Activated CD4-positive, CD25-positive, alpha-beta regulatory T cell treated with anti-CD3 and anti-CD28 coated beads, Interleukin-2, amount 50 U/mL, for 24 hours (primary cell): ENCODE measurements at regions not wholly inside any gene's neighbourhood (a gene's known extent, or its start where the extent isn't known, plus 50 kb on each side); places are given as distances from the start of the nearest gene placed in this dataset.

Experiments
- ATAC-seq, 2 donors: fragments of 150-1000 bp; cut with Tn5 transposase; one replicate each; pipeline ENCODE4 v1.10.0; 2021; ENCODE audit warnings: mild to moderate bottlenecking in 1 of 2, moderate library complexity in 1 of 2

- no peak for ATAC-seq
Observed at GRCh38 chr9:16202914-16203728, 650.3 kb downstream of the CCDC171 start.

GRCh38 chr9:16203729-16204573 is 651.1 kb downstream of the CCDC171 start:
- ATAC-seq = no peak

- no peak for ATAC-seq
Observed at GRCh38 chr9:16205455-16205854, 652.6 kb downstream of the CCDC171 start.

- no peak for ATAC-seq
Observed at GRCh38 chr9:16206518-16206917, 653.7 kb downstream of the CCDC171 start.

DNA sequence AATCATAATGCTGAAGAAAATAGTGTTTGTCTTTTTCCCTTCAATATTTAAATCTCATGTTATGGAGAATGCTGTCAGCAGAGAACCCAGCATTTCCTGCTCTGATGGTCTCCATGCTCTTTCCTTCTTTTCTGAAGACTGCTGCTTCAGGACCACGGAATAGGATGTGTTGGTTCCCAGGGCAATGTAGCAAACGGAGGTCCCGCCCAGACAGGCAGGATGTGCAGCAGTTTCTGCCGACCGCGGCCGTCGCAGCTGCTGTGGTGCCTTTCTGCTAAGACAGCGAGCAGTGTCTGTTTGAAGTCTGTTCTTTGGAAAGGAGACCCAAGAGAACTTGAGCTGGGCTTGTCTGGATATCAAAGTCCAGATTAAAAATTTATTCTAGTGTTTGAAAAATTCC is 654.3 kb downstream of the CCDC171 start:
- no peak for ATAC-seq

GRCh38 chr9:16210440-16210839 is 657.6 kb downstream of the CCDC171 start:
- no peak for ATAC-seq

DNA sequence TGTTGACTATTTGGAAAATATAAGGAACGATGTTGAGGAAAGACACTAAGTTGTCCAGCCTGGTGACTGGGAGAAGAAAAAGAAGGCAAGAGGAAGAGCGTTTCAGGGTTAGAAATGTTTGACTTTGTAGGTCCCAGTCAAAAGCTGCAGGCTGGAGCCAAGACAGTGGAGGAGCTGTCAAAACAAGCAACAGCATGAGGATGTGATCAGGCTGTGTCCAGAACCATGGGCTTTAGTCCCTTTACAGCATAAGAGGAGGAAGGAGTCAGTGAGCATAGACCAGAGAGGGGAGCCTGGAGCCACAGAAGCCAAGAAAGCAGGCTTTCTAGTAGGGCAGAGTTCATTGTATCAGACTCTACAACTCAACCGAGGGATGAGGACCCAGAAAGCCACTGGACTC is 658.5 kb downstream of the BNC2 start:
- no peak for ATAC-seq

GRCh38 chr9:16213781-16214515 is 656.5 kb downstream of the BNC2 start:
- ATAC-seq = no peak

- no peak for ATAC-seq
Observed at GRCh38 chr9:16214677-16215352, 655.7 kb downstream of the BNC2 start.

GRCh38 chr9:16215353-16215680 is 655.2 kb downstream of the BNC2 start:
- ATAC-seq = no peak

- no peak for ATAC-seq
Observed at GRCh38 chr9:16217943-16218701, 652.3 kb downstream of the BNC2 start.

DNA sequence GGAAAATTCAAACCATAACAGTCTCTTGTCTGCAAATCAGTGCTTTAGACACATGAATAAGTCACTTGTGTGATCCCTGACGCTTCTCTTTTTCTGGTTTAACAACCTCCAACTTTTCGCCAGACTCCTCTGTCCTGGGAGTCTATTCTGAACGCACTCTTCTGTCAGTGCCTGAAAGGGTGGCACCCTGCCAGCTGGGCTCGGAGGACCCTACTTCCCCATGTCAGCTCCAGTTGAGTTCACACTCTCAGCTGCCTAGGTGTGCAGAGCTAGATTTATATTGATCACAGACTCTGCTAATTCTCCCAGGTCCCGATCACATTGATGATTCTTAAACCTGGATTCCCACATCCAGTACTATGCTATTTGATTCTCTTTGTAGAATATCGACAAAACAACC is 649.1 kb downstream of the BNC2 start:
- ATAC-seq = no peak

- no peak for ATAC-seq
Observed at GRCh38 chr9:16221822-16222547, 648.5 kb downstream of the BNC2 start.

DNA sequence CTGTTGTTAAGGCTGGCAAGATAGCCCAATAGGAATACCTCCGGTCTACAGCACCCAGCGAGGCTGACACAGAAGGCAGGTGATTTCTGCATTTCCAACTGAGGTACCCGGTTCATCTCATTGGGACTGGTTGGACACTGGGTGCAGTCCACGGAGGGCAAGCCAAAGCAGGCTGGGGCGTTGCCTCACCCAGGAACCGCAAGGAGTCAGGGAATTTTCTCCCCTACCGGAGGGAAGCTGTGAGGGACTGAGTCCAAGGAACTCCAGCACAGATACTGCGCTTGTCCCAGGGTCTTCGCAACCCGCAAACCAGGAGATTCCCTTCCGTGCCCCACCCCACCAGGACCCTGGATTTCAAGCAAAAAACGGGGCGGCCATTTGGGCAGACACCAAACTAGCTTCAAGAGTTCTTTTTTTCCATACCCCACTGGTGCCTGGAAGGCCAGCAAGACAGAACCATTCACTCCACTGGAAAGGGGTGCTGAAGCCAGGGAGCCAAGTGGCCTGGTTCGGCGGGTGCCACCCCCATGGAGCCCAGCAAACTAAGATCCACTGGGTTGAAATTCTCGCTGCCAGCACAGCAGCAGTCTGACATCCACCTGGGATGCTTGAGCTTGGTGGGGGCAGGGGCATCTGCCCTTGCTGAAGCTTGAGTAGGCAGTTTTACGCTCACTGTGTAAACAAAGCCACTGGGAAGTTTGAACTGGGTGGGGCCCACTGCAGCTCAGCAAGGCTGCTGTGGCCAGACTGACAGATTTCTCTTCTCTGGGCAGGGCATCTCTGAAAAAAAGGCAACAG is 647.2 kb downstream of the BNC2 start:
- ATAC-seq = no peak

DNA sequence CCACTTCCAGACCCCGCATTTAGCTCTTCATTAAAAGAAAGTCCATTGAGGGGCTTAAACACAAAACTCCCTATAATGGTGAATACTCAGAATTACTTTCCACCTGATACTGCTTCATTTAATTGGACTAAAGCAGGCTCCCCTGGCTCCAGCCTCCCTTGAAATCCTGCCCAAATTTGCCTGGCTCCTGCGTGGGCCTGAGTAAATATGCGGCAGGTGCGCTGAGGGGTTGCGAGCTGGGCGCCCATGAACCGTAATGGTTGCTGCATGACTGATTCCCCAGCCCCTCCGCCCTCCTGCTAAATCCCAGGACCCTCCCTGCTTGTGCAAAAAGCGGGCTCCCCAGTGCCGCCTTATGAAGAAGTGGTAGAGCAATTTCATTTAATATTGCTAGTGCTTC is 639.7 kb downstream of the BNC2 start:
- ATAC-seq = no peak

DNA sequence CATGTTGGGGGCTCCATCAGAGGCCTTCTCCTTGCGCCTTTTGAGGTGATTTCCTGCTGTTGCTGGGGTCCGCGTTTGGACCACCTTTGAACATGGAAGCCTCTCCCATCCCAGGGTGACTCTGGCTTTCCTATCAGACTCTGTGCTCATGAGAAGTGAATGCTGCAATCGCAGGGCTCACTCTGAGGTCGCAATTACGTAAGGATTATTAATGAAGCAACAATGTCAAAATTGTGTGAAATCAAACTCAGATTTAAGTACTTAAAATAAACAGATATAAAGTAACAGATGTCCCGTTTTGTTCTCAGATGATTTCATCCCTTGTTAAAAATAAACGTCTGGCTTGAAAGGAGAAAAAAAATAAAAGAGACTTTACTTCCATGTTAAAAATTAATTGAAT is 634.2 kb downstream of the BNC2 start:
- ATAC-seq = no peak

DNA sequence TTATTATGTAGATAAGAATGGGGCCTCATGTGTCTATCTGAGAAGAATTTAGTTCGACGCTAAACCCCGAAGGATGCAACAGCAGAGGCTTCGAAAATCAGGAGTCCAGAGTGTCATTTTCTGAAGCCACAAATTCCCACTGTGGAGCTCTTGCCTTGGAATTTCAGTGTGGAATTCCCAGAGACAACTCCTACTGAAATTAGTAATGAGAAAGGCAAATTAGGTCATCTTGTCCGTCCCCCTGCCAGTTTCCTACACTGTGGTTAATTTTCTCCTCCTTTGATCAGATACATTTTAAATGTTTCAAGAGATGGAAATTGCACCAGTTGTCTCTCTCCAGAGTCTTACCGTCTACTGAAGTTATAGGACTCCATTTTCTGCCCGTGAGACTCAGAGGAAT is 633.6 kb downstream of the BNC2 start:
- ATAC-seq = no peak

GRCh38 chr9:16238623-16239138 is 631.8 kb downstream of the BNC2 start:
- no peak for ATAC-seq

GRCh38 chr9:16241231-16241630 is 629.2 kb downstream of the BNC2 start:
- no peak for ATAC-seq

DNA sequence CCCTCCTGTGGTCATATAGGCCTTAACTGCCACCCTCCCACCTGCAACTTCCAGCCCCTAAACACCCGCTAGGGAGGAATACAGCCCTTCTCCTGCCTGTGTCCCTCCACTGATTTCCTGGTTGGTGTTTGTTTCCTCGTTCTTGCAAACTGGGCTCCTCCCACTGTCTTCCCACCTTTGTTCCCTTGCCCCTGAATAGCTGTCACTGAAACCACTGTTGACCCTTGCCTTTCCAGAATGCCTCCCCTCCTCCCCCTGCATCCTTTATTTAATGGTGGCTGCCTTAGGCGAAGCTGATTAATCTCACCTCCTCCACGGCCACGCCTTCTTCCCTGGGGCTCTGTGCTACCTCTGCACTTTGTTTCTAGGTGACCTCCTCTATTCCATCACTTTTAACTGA is 626.7 kb downstream of the BNC2 start:
- no peak for ATAC-seq
